Suprapubic skin (tissue), 4 donors: ENCODE measurements at regions not wholly inside any gene's neighbourhood (a gene's known extent, or its start where the extent isn't known, plus 50 kb on each side); places are given as distances from the start of the nearest gene placed in this dataset.

Experiments
- DNase-seq, 2 donors: peaks; one replicate each; pipeline ENCODE4 v3.0.0-alpha.2; 2019; ENCODE audit warnings: low spot score in 2 of 2
- H3K27ac ChIP-seq: fragments of 200-600 bp; sonication (generic); one replicate; pipeline ENCODE4 v1.5.1; 2019
- H3K27me3 ChIP-seq: fragments of 200-600 bp; sonication (generic); one replicate; pipeline ENCODE4 v1.5.1; 2019
- H3K36me3 ChIP-seq: fragments of 200-600 bp; sonication (generic); one replicate; pipeline ENCODE4 v1.5.1; 2019
- H3K4me1 ChIP-seq: fragments of 200-600 bp; sonication (generic); one replicate; pipeline ENCODE4 v1.5.1; 2019
- H3K4me3 ChIP-seq: fragments of 200-600 bp; sonication (generic); one replicate; pipeline ENCODE4 v1.5.1; 2019; ENCODE audit warnings: mild to moderate bottlenecking
- H3K9me3 ChIP-seq: fragments of 200-600 bp; sonication (generic); one replicate; pipeline ENCODE4 v1.5.1; 2019
- CTCF ChIP-seq, 2 donors: fragments of 200-600 bp in 1 of 2; fragments of 450-650 bp in 1 of 2; sonication (generic) in 1 of 2; IDR thresholded peaks; one replicate each; pipeline ENCODE4 v1.5.1; 2016 to 2019; ENCODE audit warnings: antibody characterized with exemption in 2 of 2, mild to moderate bottlenecking in 1 of 2, moderate library complexity in 1 of 2
- EP300 ChIP-seq: sonication (generic); formaldehyde crosslinking; IDR thresholded peaks from one replicate; pipeline ENCODE4 v1.6.1; 2017; ENCODE audit warnings: antibody characterized with exemption
- POLR2A ChIP-seq, 2 donors: fragments of 450-650 bp; IDR thresholded peaks; one replicate each; pipeline ENCODE4 v1.6.1; 2017; ENCODE audit warnings: antibody characterized with exemption in 2 of 2, mild to moderate bottlenecking in 2 of 2, moderate library complexity in 2 of 2
- POLR2AphosphoS5 ChIP-seq, 3 donors: sonication (generic); formaldehyde crosslinking; IDR thresholded peaks; one replicate each; pipeline ENCODE4 v1.6.1; 2017; ENCODE audit warnings: antibody characterized with exemption in 3 of 3
- WGBS: methylation state at CpG from one replicate; pipeline ENCODE4 v1.1.5; 2018; 5-methylcytosine and 5-hydroxymethylcytosine counted together

- Histone ChIP-seq H3K27ac (no peak overlapping the region), H3K4me1 (no peaks in the 10 kb centered on the region), H3K9me3 (no peaks in the 10 kb centered on the region), H3K4me3 (no peak overlapping the region), H3K27me3 (no peaks in the 10 kb centered on the region), H3K36me3 (no peaks in the 10 kb centered on the region)
- TF ChIP-seq POLR2AphosphoS5 (IDR thresholded peaks at IDR 0.05), result no peak
- no peak for TF ChIP-seq POLR2A (IDR thresholded peaks at IDR 0.05)
- no peak for TF ChIP-seq CTCF (IDR thresholded peaks at IDR 0.05)
- no peak for TF ChIP-seq EP300
- no peak for DNase-seq
- WGBS, result 73% methylated on average over 1 of the region's 1 CpG
Observed at GRCh38 chr9:29575219-29575618, 2001.9 kb upstream of the C9orf72 start.

GRCh38 chr9:29588361-29588760 lies 2015.1 kb upstream of the C9orf72 start:
- no peak overlapping the region for H3K4me3 ChIP-seq
- H3K36me3 ChIP-seq, result no peaks in the 10 kb centered on the region
- no peaks in the 10 kb centered on the region for H3K27me3 ChIP-seq
- no peaks in the 10 kb centered on the region for H3K9me3 ChIP-seq
- 50% methylated on average over 2 of the region's 2 CpGs for WGBS
- no peaks in the 10 kb centered on the region for H3K4me1 ChIP-seq
- no peak overlapping the region for H3K27ac ChIP-seq
- TF ChIP-seq EP300 (no peak), POLR2AphosphoS5 (IDR thresholded peaks at IDR 0.05) (no peak), CTCF (IDR thresholded peaks at IDR 0.05) (no peak), POLR2A (IDR thresholded peaks at IDR 0.05) (no peak)
- no peak for DNase-seq

- no peaks in the 10 kb centered on the region for H3K9me3 ChIP-seq
- no peaks in the 10 kb centered on the region for H3K4me1 ChIP-seq
- DNase-seq, result no peak
- no peak overlapping the region for H3K4me3 ChIP-seq
- no peak for TF ChIP-seq EP300
- TF ChIP-seq POLR2AphosphoS5 (IDR thresholded peaks at IDR 0.05), result no peak
- no peak for TF ChIP-seq POLR2A (IDR thresholded peaks at IDR 0.05)
- no peak for TF ChIP-seq CTCF (IDR thresholded peaks at IDR 0.05)
- WGBS, result 78% methylated on average over 2 of the region's 2 CpGs
- no peaks in the 10 kb centered on the region for H3K27me3 ChIP-seq
- no peaks in the 10 kb centered on the region for H3K36me3 ChIP-seq
- no peak overlapping the region for H3K27ac ChIP-seq
Observed at GRCh38 chr9:29609282-29609681, 2036.0 kb upstream of the C9orf72 start.

- WGBS, result 55% methylated on average over 1 of the region's 1 CpG
- DNase-seq, result no peak
Observed at GRCh38 chr9:29613773-29614172, 2040.5 kb upstream of the C9orf72 start.

GRCh38 chr9:29616844-29617243 lies 2043.6 kb upstream of the C9orf72 start:
- 68% methylated on average over 2 of the region's 2 CpGs for WGBS
- H3K9me3 ChIP-seq, result no peaks in the 10 kb centered on the region

More at GRCh38 chr9:29613773-29614172, 2040.5 kb upstream of the C9orf72 start:
- H3K4me1 ChIP-seq, result no peaks in the 10 kb centered on the region
- no peak for TF ChIP-seq CTCF (IDR thresholded peaks at IDR 0.05)
- TF ChIP-seq POLR2A (IDR thresholded peaks at IDR 0.05), result no peak
- no peak for TF ChIP-seq EP300
- no peak for TF ChIP-seq POLR2AphosphoS5 (IDR thresholded peaks at IDR 0.05)
- H3K4me3 ChIP-seq, result no peak overlapping the region
- no peak overlapping the region for H3K27ac ChIP-seq
- no peaks in the 10 kb centered on the region for H3K9me3 ChIP-seq
- no peaks in the 10 kb centered on the region for H3K36me3 ChIP-seq
- no peaks in the 10 kb centered on the region for H3K27me3 ChIP-seq

More at GRCh38 chr9:29616844-29617243, 2043.6 kb upstream of the C9orf72 start:
- no peaks in the 10 kb centered on the region for H3K27me3 ChIP-seq
- no peak for DNase-seq
- TF ChIP-seq EP300 (no peak), CTCF (IDR thresholded peaks at IDR 0.05) (no peak), POLR2AphosphoS5 (IDR thresholded peaks at IDR 0.05) (no peak), POLR2A (IDR thresholded peaks at IDR 0.05) (no peak)
- no peak overlapping the region for H3K4me3 ChIP-seq
- H3K36me3 ChIP-seq, result no peaks in the 10 kb centered on the region
- H3K27ac ChIP-seq, result no peak overlapping the region
- no peaks in the 10 kb centered on the region for H3K4me1 ChIP-seq
